ENCODE measurements at regions not wholly inside any gene's neighbourhood (a gene's known extent, or its start where the extent isn't known, plus 50 kb on each side); places are given as distances from the start of the nearest gene placed in this dataset.

DNA sequence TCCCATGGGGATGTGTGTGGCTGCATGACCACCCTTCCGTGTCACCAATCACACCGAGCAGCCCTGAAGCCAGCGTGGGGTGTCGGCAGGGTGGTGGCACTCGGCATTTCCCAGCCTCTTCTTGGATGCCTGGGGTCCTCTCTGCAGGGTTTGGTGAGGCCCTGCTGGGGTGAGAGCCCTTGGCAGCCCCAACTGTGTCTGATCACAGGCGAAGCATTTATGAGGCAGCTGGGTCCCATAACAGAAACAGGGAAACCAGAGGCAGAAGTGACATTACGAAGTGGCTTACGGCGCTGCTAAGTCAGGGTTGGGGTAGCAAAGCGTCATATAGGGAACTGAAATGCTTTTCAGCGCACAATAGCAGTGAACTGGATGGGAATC lies 92.3 kb upstream of the SEPTIN5 start:
- Histone ChIP-seq H2AFZ (ENCODE audit: low read length) (no peak overlapping the region), H3K79me2 (ENCODE audit: control insufficient read depth in 1 of 2, insufficient read depth in 2 of 2, low read length in 2 of 2) (no peaks in the 10 kb centered on the region)
- WGBS, 2 experiments (ENCODE audit: extremely low coverage in 1 of 2, insufficient coverage in 1 of 2, insufficient read length in 1 of 2, insufficient replicate concordance in 2 of 2, low coverage in 1 of 2, low lambda C conversion rate in 2 of 2, missing lambda C conversion rate in 1 of 2), result 77% methylated on average over 11 of the region's 11 CpGs; no CpG with 5 or more reads in 1 of the 2 experiments

More for the DNA sequence above, 92.3 kb upstream of the SEPTIN5 start:
- peak overlapping the region; percentile 25; the same call in 1 of the 2 replicates for H2AK5ac ChIP-seq (ENCODE audit: low read depth, low read length)
- H3K27me3 ChIP-seq (replicated peaks in 1 of 4; ENCODE audit: control insufficient read depth in 3 of 4, extremely low read depth in 1 of 4, insufficient read depth in 3 of 4, low read length in 3 of 4), result no peaks in the 10 kb centered on the region; a peak in 1 of 7 replicates
- H2BK120ac ChIP-seq (replicated peaks; ENCODE audit: low read depth, low read length), result peak overlapping the region; percentile 13
- H3K23ac ChIP-seq (ENCODE audit: insufficient read length), result no peak overlapping the region
- peak overlapping the region; percentile 92 for H2BK20ac ChIP-seq (ENCODE audit: low read length)
- FAIRE-seq (no peak), DNase-seq (ENCODE audit: low read depth in 1 of 2, low spot score in 2 of 2) (no peak)
- H3K18ac ChIP-seq (ENCODE audit: extremely low read depth, low read length), result peak overlapping the region; percentile 72; the same call in 1 of the 2 replicates
- no peaks in the 10 kb centered on the region for H3K23me2 ChIP-seq (ENCODE audit: low read depth, low read length)
- H3K9me3 ChIP-seq (ENCODE audit: insufficient read depth in 2 of 2, low read depth in 1 of 2, low read length in 1 of 2), result no peaks in the 10 kb centered on the region
- H3K36me3 ChIP-seq (ENCODE audit: control insufficient read depth in 2 of 4, insufficient read depth in 4 of 4, low read length in 3 of 4), result no peaks in the 10 kb centered on the region
- H3K79me1 ChIP-seq (ENCODE audit: low read depth, low read length), result no peaks in the 10 kb centered on the region
- H3K4me1 ChIP-seq (replicated peaks in 1 of 4; ENCODE audit: control insufficient read depth in 3 of 4, insufficient read depth in 4 of 4, low read length in 3 of 4), result peaks cover 5 to 37% (median 17%) of the 10 kb centered on the region in 4 experiments
- 0 out of 2 replicates have a peak overlapping the region, but pooled peaks have one; percentile 72 for H4K8ac ChIP-seq (ENCODE audit: extremely low read depth, insufficient read depth, low read length)
- no peak overlapping the region for H4K5ac ChIP-seq (ENCODE audit: insufficient read length, low read depth, low read length)
- no peak overlapping the region; the same call in 1 of the 2 replicates for H3K27ac ChIP-seq (ENCODE audit: low read depth, low read length)
- H4K20me1 ChIP-seq (replicated peaks in 1 of 2; ENCODE audit: control insufficient read depth in 1 of 2, insufficient read depth in 2 of 2, low read length in 2 of 2), result no peaks in the 10 kb centered on the region
- H3K4ac ChIP-seq (replicated peaks; ENCODE audit: insufficient read length, low read depth, low read length), result peak overlapping the region; percentile 27
- ChIA-PET CTCF (ENCODE audit: partially characterized antibody) (interaction anchor here (0.9 to 1.9 kb wide), 3 partner anchors 8 to 17 kb away, joined by 3 to 8 read pairs (median 5); no protein-coding TSS in a partner anchor), POLR2A (ENCODE audit: partially characterized antibody) (interaction anchor here (1.3 kb wide), 1 partner anchor 24 kb away, joined by 5 read pairs; no protein-coding TSS in a partner anchor)
- H2BK15ac ChIP-seq (ENCODE audit: low read length), result 0 out of 2 replicates have a peak overlapping the region, but pooled peaks have one; percentile 40
- H2BK12ac ChIP-seq (ENCODE audit: low read depth, low read length), result peak overlapping the region; percentile 91; the same call in 1 of the 2 replicates
- peak overlapping the region in 2 of 4 experiments; percentile 13 to 23; a peak in 1 of 7 replicates for H3K9ac ChIP-seq (replicated peaks in 1 of 4; ENCODE audit: extremely low read depth in 1 of 4, low read depth in 3 of 4, low read length in 3 of 4)
- H4K91ac ChIP-seq (replicated peaks; ENCODE audit: insufficient read length, low read length), result peak overlapping the region; percentile 87
- no peak overlapping the region; the same call in 1 of the 2 replicates for H2BK5ac ChIP-seq (ENCODE audit: low read depth, low read length)
- H3K4me2 ChIP-seq (ENCODE audit: insufficient read depth in 1 of 2, low read depth in 2 of 2, low read length in 2 of 2), result peak overlapping the region; percentile 15 to 38; a peak in 1 of 4 replicates
- no peak overlapping the region for H3K14ac ChIP-seq (ENCODE audit: insufficient read length)
- no peak overlapping the region for H3K56ac ChIP-seq (replicated peaks; ENCODE audit: insufficient read length, low read depth, low read length)
- no peak for TF ChIP-seq SIRT6 (IDR thresholded peaks at IDR 0.05; ENCODE audit: low read length)
- no peak for TF ChIP-seq KDM4A (IDR thresholded peaks at IDR 0.05; ENCODE audit: low read depth, low read length, severe bottlenecking)
- no peak for TF ChIP-seq GABPA (IDR thresholded peaks at IDR 0.05; ENCODE audit: borderline replicate concordance, insufficient read depth, low read length)
- no peak for TF ChIP-seq CHD2 (IDR thresholded peaks at IDR 0.05; ENCODE audit: low read length)
- TF ChIP-seq KDM1A (IDR thresholded peaks at IDR 0.05; ENCODE audit: borderline replicate concordance, low read length), result no peak
- TF ChIP-seq CTBP2 (IDR thresholded peaks at IDR 0.05; ENCODE audit: borderline replicate concordance, insufficient read depth, insufficient read length, low read length), result no peak
- no peak for TF ChIP-seq POLR2A (IDR thresholded peaks at IDR 0.05; ENCODE audit: control extremely low read depth in 1 of 2, low read depth in 2 of 2, low read length in 2 of 2)
- TF ChIP-seq RBBP5 (IDR thresholded peaks at IDR 0.05; ENCODE audit: borderline replicate concordance, low read depth, low read length), result no peak
- no peak for TF ChIP-seq GTF2F1 (IDR thresholded peaks at IDR 0.05; ENCODE audit: borderline replicate concordance, low read depth, low read length)
- no peak for TF ChIP-seq BCL11A (IDR thresholded peaks at IDR 0.05; ENCODE audit: low read depth in 2 of 2, low read length in 2 of 2)
- no peak for TF ChIP-seq PHF8 (conservative IDR thresholded peaks at IDR 0.05; ENCODE audit: low read depth, low read length)
- no peak for TF ChIP-seq JUN (IDR thresholded peaks at IDR 0.05; ENCODE audit: low read depth, low read length)
- no peak overlapping the region for H3K4me3 ChIP-seq (ENCODE audit: extremely low read depth in 1 of 4, insufficient read depth in 2 of 4, low read depth in 3 of 4, low read length in 4 of 4)

All from H1 (cell line).